ENCODE measurements at regions not wholly inside any gene's neighbourhood (a gene's known extent, or its start where the extent isn't known, plus 50 kb on each side); places are given as distances from the start of the nearest gene placed in this dataset.
"Not testable (repeated sequence)": the region's sequence is repeated elsewhere in the genome, so short reads cannot be mapped to it uniquely, and the experiment has no call there.

DNA sequence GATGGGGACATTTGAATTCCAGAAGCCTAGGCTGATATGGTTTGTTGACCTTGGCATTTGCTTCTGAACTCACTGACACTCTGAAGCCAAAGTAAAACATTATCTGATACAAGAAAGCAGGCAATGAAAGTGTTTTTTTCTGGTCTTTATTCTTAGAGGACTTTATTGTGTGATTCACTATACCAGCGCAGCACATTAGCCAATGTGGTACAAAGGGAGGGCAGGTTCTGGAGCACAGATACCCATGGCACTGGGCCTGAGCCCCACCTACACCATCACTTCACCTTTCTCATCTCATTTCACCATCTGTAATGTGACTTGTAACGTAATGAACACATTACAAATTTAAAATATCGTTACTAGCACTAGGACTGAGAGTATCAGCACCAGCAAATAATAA, 89.7 kb upstream of the ZNF366 start:
- no peak for DNase-seq (ENCODE audit: low read depth)

DNA sequence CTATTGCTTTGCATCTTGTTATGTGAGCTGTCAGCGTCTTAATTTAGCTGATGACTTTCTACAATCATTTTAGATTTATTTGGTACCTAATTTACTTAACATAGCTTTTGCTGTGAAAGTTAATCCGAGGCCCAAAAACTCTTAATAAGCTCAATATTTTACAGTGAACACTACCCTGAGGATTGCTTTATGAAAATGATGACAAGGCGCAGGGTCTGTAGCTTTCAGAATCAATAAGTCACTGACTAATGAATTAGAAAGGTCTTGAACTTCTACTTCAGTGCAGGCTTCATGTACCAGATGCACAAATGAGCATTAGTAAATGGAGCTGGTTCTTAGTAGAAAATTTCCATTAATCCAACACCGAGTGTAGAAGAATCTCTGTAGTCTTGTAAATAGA, 81.4 kb upstream of the ZNF366 start:
- no peak for DNase-seq (ENCODE audit: low read depth)

DNA sequence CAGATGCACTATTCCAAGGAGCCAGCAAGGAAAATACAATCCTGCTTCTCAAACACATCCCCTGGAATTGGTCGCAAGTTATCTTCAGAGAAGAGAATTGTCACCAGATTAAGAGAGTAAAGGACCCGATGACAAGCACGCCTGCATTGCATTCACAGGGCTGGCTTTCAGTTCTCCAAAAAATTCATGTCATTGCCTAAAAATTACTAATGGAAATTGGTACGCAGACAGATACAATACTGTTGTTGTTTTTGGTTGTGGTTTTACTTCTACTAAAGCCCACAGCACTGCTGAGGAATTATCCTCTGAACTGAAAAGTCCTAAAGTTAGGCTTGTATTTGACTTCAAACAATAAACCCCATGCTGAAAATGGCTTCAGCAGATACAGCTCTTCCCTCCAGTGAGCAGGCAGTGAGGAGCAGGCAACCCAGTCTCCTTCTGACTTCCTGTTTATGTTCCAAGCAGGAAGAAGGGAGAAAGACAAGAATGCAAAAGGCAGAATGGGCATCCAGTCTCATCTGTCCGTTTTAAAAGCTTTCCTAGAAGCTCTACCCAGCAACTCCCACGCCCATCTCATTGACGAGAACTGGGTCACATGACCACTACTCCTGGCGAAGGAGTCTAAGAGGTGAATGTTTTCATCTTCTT, 80.6 kb upstream of the ZNF366 start:
- no peak for DNase-seq (ENCODE audit: low read depth)

DNA sequence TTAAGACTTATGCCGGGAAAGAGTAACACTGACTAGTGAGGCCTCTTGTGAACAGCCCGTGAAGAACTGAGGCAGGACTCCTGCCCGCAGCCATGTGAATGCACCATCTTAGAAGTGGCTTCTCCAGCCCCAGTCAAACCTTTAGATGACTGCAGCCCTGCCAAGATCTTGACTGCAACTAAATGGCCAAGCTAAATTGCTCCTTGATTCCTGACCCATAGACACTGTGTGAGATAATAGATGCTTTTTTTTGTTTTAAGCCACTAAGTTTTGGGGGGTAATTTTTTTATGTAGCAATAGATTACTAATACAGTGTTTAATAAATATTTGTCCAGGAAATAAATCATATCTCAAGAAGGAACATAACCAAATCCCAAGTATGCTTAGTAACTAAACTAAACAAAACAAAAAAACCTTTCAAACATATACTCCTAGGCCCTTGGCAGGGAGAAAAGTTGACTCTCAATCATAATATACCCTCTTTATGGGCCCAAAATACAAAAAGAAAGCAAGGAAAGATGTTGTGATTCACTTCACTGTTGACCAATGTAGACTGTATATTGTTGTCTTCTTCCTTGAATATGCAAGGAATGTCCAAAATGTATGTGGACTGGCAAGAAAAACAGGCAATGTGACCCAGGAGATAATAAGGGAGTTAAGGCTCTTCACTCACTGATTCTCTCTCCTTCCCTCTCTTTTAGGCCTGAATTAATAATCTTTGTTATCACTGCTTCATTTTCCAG, 79.7 kb upstream of the ZNF366 start:
- DNase-seq (ENCODE audit: low read depth): no peak

DNA sequence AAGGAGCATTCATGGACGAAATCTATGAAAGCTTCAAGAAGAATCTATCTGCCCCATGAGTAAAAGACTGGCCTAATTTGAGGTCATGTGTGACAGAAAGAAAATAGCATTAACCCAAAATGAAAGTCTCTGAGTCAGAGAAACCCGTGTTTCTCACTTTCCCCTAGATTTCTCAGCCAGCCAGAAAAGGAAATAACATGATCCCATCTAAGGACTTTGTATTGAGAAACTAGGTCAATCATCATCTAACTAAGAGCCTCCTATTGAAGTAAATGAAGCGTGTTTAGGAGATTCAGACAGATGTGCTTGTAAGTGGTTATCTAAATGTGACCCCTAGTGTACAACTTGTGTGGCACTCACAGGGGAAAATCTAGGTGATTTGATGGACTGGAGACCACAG, 77.3 kb upstream of the ZNF366 start:
- DNase-seq (ENCODE audit: low read depth): peak; percentile 45

DNA sequence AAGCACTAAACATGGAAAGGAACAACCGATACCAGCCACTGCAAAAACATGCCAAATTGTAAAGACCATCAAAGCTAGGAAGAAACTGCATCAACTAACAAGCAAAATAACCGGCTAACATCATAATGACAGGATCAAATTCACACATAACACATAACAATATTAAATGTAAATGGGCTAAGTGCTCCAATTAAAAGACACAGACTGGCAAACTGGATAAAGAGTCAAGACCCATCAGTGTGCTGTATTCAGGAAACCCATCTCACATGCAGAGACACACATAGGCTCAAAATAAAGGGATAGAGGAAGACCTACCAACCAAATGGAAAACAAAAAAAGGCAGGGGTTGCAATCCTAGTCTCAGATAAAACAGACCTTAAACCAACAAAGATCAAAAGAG, 72.1 kb upstream of the ZNF366 start:
- not testable (repeated sequence) for DNase-seq (ENCODE audit: low read depth)

DNA sequence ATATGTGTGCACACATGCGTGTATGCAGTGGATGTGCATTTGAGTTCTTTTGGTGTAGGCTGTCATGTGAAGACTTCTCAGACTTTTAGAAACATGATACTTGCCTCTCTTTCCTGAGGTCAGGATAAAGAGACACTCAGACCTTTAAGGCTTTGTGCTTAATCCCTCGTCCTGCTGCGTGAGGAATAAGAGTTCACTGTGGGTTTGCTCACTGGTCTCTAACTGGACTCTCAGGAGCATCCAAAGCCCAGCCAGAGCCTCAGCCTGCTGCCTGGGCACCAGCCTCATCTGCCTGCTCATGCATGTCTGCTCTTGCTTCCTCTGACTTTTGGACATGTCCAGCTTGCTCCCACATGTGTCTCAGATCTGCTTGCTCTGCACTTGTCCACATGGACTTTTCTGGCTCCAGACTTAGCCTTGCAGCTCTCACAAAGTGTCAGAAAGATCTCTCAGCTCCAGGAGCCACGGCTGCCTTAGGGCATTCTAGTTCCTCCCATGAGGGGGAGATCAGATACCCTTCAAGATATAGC, 65.1 kb upstream of the ZNF366 start:
- DNase-seq (ENCODE audit: low read depth): no peak

DNA sequence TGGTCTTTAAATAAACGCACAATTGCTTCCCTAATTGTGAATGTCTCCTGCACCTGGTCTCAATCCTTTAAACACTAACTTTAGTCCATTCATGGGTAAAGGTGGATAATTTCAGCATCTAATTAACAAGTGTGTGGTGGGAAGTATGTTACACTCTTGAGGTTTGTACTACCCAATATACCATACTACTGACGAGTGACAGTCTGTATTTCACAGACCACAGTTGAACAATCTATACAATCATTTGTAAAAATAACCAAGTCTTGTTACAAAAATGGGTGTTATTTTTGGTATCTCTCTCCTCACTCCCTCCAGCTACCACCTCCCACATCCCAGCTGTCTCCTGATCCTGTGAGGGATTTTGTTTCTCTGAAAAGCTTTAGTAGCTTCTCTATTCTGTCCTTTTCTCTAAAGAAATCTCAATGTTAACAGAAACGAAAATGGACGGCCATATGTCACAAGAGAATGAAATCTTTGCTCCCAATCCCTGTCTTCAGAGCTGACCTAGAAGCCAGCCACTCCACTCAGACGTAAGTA, 62.3 kb upstream of the ZNF366 start:
- no peak for DNase-seq (ENCODE audit: low read depth)

DNA sequence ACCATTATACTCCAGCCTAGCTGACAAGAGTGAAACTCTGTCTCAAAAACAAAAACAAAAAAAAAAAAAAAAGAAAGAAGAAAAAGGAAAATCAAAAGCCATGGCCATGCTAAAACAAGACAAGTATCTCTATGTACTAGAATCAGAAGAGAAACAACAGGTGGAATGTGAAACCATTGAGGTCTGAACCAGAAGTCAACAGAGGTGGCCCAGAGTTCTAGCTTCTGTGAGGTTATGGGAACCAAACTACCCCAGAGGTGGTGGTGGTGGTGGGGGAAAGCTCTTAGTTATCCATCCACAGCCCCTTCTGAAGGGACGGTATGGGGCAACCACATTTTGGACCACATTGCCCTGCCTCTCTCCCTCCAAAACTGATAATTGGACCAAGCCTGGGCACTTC, 59.5 kb upstream of the ZNF366 start:
- no peak for DNase-seq (ENCODE audit: low read depth)

DNA sequence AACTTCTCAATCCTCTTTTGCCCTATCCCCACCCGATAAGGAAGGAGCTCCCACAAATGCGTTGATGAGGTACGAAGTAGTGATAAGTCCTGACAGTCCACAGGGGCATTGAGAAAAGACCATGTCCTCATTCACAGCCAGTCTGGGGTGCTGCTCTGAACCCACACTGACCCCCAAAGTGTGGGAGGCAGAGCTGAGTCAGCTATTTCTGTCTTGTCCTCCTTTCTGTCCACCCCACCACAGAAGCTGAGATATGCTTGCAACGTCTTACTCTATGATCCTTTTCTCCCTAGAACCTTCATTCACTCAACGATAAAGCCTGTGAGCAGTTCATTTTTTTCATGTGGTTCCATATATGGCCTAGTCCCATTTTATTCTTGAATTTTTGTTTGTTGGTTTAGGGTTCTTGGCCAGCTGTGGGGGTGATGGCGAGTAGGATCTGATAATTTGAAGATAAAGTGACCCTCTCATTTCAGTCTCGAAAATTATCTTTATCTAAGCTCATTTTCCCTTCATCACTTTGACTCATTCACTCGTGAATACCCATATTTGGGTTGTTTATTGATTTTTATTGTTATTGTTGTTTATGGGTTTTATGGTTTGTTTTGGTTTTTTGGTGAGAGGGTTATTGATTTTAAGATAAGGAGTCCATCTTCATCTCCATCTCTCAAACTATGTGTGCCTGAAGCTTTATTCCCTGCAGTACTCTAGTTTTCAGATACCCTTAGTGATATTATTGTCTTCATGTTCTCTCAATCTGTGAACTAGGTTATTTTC, 58.5 kb upstream of the ZNF366 start:
- no peak for DNase-seq (ENCODE audit: low read depth)

DNA sequence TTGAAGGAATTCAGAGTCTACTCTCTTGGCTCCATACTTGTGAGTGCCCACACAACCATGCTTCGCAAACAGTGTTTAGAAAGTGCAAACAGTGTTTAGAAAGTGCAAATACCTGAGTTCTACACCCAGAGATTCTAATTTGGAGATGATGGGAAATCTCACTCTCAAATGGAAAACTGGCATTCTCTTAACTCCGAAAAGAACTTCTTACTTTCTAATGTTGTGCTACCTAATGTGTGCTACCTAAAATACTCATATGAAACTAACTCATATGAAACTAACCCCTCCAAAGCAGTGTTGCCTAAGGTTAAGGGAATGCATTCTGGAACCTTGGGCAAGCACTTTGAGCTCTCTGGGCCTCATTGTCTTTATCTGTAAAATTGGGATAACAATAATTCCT, 55.5 kb upstream of the ZNF366 start:
- DNase-seq (ENCODE audit: low read depth): no peak

DNA sequence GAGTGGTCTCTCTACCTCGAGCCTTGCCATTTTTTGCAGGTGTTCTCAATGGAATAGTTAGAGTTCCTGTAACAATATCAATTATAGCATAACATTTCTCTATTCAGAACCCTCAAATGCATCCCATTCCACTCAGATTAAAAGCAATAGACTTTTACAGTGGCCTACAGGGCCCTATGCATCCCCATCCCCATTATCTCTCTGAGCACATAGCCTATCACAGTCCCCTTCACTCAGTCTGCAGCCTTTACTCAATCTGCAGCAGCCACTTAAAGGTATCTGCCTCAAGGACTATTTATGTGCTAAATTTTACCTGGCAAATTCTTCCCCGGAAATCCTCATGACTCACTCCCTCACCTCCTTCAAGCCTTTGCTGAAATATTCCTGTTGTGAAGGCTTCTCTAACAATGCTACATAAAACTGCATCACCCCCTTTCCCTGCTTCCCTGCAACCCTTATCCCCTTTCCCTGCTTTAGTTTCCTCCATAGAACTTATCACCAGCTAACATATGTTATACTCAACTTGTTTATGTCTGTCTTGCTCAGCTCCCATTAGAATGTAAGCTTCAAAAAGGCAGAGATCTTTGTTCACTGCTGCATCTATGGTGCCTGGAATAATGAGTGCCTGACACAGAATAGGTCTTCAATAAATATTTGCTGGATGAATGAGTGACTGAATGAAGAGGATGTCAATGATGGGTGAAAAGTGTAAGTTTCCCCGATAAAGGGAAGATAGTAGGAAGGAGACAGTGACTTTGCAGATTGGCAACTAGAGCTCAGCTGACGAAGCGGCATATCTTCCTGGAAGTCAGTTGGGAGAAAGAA, 54.1 kb upstream of the ZNF366 start:
- DNase-seq (ENCODE audit: low read depth): no peak

DNA sequence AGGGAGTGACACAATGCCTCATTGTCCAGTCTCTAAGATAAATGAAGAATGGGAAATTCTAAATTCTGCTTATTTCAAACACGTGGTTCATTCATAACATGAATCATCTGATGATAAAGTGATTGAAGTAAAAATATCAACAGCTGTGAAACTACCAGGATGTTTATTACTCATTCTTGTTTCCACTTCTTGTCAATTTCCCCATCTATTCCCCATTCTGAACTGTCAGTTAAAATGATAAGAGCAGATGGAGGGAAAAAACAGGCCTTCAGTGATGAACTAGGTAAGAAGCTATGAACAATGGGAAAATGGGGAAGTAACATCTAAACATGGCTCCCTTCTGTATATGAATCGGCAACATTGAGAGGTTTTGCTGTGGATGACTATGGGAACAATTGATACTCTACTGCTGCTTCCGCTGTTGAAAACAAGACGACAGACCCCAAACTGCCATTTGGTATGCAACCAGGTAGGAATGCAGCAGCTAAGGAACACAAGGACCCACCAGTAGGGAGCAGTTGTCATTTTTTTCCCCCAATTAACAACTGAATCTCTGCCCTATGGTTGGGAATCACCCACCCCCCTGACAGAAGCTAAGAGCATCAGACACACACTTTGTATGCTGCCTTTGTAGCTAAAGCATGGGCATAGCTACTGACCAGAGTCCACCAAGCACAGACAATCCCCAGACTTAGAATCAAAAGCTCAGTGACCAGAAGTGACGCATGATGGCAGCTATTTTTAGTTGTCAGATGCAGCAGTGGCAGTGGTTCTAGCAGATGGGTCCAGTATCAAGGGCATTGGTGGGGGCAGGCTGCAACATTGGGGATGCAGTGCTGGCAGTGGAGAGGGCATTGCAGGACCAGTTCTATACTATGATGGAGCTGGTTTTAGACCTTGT, 52.9 kb upstream of the ZNF366 start:
- DNase-seq (ENCODE audit: low read depth): peak; percentile 31

DNA sequence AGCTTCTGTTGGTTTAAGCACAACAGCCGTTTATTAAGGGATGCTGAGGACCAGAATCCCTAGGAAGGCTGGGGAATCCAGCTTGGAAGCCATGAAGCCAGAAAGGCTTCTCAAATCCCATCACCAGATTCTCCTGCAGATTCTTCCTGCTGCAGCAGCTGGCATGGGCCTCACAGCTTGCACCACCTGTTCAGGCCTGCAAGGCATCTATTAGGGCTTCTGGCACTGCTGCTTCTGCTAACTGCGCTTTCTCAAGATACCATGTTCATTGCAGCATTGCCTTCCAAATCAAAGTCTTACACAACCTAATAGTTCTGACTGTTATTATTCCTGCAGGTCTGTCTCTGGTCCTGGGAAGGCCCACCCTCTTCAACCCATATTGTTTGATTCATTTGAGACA, 51.2 kb upstream of the ZNF366 start:
- no peak for DNase-seq (ENCODE audit: low read depth)

DNA sequence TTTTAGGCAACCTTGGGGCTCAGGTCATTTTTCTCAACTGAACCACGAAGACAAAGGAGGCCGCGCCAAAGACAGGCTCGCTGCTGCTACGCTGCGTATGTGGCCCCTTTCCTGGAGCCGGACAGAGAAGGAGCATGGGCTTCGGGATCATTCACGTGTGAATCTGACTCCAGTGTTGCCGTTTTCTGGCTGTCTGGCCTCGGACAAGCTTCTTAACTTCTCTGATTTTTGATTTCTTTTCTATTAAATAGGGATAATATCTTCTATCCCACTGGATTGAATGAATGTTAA, 50.8 kb upstream of the ZNF366 start:
- DNase-seq (ENCODE audit: low read depth): no peak

DNA sequence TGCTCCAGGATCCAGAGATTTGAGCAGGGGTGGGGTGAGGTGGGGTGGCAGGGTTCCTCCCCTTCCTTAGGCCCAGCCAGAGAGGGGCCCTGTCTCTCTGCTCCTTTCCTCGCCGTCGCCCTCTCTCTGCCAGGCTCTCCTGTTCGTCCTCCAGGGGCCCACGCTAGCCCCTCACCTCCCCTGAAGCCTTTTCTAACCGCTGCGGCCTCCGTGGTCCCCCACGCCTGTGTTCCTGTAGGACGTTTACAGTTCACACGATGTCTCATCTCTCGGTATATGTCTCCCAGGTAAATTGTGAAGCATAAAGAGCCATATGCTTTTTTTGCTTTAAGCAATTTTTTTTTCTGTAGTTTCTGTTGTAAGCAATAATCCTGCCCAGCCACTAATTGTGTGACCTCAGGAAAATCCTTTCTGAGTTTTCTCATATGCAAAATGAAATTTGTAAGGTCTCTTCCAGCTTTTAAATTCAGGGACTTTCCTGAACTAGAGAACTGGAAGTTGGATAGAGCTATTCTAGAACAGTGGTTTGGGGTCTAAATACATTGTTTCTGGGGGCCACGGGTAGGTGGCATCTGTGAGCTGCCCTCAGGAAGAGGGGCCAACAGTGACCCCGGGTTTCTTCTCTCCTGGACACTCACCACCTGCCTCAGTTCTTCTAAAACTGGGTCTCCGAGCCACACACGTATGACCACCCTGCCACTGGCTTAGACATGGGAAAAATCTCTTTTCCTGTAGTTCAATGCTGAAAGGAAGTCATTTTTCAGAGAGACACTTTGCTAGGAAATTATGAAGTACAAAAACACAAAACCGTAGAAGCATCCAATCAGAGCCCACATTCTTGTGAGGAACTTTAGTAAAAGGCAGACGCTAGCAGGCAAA, 50.2 kb upstream of the ZNF366 start:
- no peak for DNase-seq (ENCODE audit: low read depth)
